Cardiac fibroblast (primary cell): ENCODE measurements at regions not wholly inside any gene's neighbourhood (a gene's known extent, or its start where the extent isn't known, plus 50 kb on each side); places are given as distances from the start of the nearest gene placed in this dataset.
"Not testable (repeated sequence)": the region's sequence is repeated elsewhere in the genome, so short reads cannot be mapped to it uniquely, and the experiment has no call there.

ENCODE experiments used
- DNase-seq, 2 donors: peaks; one replicate each; pipeline versions ENCODE4 v3.0.0 to v3.0.0-alpha.2; 2010; ENCODE audit warnings: low read depth in 2 of 2
- H3K4me3 ChIP-seq, 2 donors: replicated peaks in 1 of 2; 1 replicate in 1 of 2; 2 replicates in 1 of 2; pipeline ENCODE4 v1.5.1; 2011; ENCODE audit warnings: low read depth in 2 of 2, low read length in 2 of 2, mild to moderate bottlenecking in 2 of 2, moderate library complexity in 1 of 2
- CTCF ChIP-seq: IDR thresholded peaks from one replicate; pipeline ENCODE4 v1.5.1; 2011; ENCODE audit warnings: low read depth, mild to moderate bottlenecking, low read length, inconsistent platforms

DNA sequence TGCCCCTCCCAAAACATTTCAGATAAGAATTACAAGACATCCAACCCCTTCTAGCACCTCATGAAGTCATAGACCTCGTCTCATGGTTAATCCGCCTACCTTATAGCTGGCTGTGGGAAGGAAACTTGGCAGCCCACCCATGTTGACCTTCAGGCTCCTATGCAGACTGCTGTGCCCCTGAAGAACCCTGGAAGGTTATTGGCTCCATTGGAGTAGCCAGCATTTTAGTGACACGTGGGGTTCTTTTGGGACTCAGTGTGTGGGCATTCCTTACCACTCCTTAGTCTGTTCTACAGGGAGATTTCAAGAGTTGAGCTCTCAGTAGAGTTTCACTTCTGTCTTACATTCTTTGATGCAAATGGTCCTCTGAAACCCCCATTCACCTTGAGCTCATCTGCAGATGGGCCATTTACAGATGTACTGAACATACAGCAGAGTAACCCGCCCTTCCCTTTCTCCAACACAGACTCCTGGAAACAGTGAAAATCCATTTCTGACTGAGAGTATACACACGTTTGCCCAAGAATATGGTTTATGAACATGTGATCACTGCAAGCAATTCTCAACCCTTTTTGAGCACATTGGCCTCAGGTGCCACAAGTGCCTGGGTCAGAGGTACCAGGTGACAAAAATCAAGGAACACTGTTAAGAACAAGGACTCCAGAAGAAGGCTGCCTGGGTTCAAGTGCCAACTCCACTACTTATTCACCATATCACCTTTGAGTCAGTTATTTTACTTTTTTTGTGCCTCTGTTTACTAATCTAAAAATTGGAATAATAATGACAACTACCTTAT lies 54.0 kb upstream of the HECW1 start:
- TF ChIP-seq CTCF, result no peak
- H3K4me3 ChIP-seq, result no peak overlapping the region
- no peak for DNase-seq

DNA sequence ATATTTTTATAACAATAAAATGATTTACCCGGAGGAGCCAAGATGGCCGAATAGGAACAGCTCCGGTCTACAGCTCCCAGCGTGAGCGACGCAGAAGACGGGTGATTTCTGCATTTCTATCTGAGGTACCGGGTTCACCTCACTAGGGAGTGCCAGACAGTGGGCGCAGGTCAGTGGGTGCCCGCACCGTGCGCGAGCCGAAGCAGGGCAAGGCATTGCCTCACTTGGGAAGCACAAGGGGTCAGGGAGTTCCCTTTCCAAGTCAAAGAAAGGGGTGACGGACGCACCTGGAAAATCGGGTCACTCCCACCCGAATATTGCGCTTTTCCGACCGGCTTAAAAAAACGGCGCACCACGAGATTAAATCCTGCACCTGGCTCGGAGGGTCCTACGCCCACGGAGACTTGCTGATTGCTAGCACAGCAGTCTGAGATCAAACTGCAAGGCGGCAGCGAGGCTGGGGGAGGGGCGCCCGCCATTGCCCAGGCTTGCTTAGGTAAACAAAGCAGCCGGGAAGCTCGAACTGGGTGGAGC lies 53.3 kb upstream of the HECW1 start:
- H3K4me3 ChIP-seq, DNase-seq: not testable (repeated sequence)
